Tibial nerve (tissue), 3 donors: ENCODE measurements at regions not wholly inside any gene's neighbourhood (a gene's known extent, or its start where the extent isn't known, plus 50 kb on each side); places are given as distances from the start of the nearest gene placed in this dataset.
"Not testable (repeated sequence)": the region's sequence is repeated elsewhere in the genome, so short reads cannot be mapped to it uniquely, and the experiment has no call there.

Source experiments
- POLR2A ChIP-seq, 2 donors: fragments of 450-650 bp; IDR thresholded peaks; one replicate each; pipeline ENCODE4 v1.6.1; 2017; ENCODE audit warnings: antibody characterized with exemption in 2 of 2, mild to moderate bottlenecking in 2 of 2, moderate library complexity in 2 of 2
- TF ChIP-seq, protein P1 (sequence below), 5 experiments: fragments of 200-600 bp in 3 of 5; fragments of 450-650 bp in 2 of 5; sonication (generic) in 3 of 5; IDR thresholded peaks; one replicate each; pipeline ENCODE4 v1.5.1; 2016 to 2019; ENCODE audit warnings: antibody characterized with exemption in 5 of 5, mild to moderate bottlenecking in 3 of 5, moderate library complexity in 2 of 5

DNA sequence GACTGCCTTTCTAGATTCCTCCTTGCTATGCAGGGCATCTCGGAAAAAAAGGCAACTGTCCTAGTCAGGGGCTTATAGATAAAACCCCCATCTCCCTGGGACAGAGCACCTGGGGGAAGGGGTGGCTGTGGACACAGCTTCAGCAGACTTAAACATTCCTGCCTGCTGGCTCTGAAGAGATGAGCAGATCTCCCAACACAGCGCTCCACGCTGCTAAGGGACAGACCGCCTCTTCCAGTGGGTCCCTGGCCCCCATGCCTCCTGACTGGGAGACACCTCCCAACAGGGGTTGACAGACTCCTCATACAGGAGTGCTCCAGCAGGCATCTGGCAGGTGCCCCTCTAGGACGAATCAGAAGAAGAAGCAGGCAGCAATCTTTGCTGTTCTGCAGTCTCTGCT lies 87.9 kb upstream of the GOLGA6L6 start:
- TF ChIP-seq, protein P1, sequence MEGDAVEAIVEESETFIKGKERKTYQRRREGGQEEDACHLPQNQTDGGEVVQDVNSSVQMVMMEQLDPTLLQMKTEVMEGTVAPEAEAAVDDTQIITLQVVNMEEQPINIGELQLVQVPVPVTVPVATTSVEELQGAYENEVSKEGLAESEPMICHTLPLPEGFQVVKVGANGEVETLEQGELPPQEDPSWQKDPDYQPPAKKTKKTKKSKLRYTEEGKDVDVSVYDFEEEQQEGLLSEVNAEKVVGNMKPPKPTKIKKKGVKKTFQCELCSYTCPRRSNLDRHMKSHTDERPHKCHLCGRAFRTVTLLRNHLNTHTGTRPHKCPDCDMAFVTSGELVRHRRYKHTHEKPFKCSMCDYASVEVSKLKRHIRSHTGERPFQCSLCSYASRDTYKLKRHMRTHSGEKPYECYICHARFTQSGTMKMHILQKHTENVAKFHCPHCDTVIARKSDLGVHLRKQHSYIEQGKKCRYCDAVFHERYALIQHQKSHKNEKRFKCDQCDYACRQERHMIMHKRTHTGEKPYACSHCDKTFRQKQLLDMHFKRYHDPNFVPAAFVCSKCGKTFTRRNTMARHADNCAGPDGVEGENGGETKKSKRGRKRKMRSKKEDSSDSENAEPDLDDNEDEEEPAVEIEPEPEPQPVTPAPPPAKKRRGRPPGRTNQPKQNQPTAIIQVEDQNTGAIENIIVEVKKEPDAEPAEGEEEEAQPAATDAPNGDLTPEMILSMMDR (IDR thresholded peaks at IDR 0.05) = not testable (repeated sequence)
- TF ChIP-seq POLR2A (IDR thresholded peaks at IDR 0.05) = not testable (repeated sequence)
